G401 (cell line): ENCODE measurements at regions not wholly inside any gene's neighbourhood (a gene's known extent, or its start where the extent isn't known, plus 50 kb on each side); places are given as distances from the start of the nearest gene placed in this dataset.

Experiments
- DNase-seq: peaks from one replicate; pipeline ENCODE4 v3.0.0-alpha.2; 2015; ENCODE audit warnings: low spot score
- in situ Hi-C: cut with HindIII; loops from 2 replicates; pipeline ENCODE4 v1.10.0; 2016; ENCODE audit warnings: low sequenced_read_pairs, mixed read lengths

GRCh38 chr6:15962449-15962764 is 166.5 kb upstream of the MYLIP start:
- no peak for DNase-seq
- in situ Hi-C loops, result no loop called here

- in situ Hi-C loops, result no loop called here
- DNase-seq, result no peak
Observed at GRCh38 chr6:15961635-15962448, 167.0 kb upstream of the MYLIP start.

- in situ Hi-C loops, result no loop called here
- no peak for DNase-seq
Observed at GRCh38 chr6:15960740-15961634, 167.9 kb upstream of the MYLIP start.

- in situ Hi-C loops, result no loop called here
- no peak for DNase-seq
Observed at GRCh38 chr6:15957655-15958169, 171.2 kb upstream of the MYLIP start.

- no peak for DNase-seq
Observed at GRCh38 chr6:15956205-15957106, 172.4 kb upstream of the MYLIP start.

GRCh38 chr6:15955484-15955883 is 173.4 kb upstream of the MYLIP start:
- in situ Hi-C loops, result no loop called here
- no peak for DNase-seq

More at GRCh38 chr6:15956205-15957106, 172.4 kb upstream of the MYLIP start:
- in situ Hi-C loops, result no loop called here

GRCh38 chr6:15953152-15953880 is 175.6 kb upstream of the MYLIP start:
- in situ Hi-C loops, result no loop called here
- DNase-seq, result no peak

GRCh38 chr6:15952231-15953151 is 176.4 kb upstream of the MYLIP start:
- in situ Hi-C loops, result no loop called here
- DNase-seq, result no peak

- DNase-seq, result no peak
- in situ Hi-C loops, result no loop called here
Observed at GRCh38 chr6:15950962-15951569, 177.8 kb upstream of the MYLIP start.

- in situ Hi-C loops, result no loop called here
- no peak for DNase-seq
Observed at GRCh38 chr6:15949982-15950381, 178.9 kb upstream of the MYLIP start.

- DNase-seq, result no peak
- in situ Hi-C loops, result no loop called here
Observed at GRCh38 chr6:15948930-15949900, 179.7 kb upstream of the MYLIP start.

- in situ Hi-C loops, result no loop called here
- no peak for DNase-seq
Observed at GRCh38 chr6:15947923-15948322, 181.0 kb upstream of the MYLIP start.

- in situ Hi-C loops, result no loop called here
- no peak for DNase-seq
Observed at GRCh38 chr6:15947436-15947835, 181.4 kb upstream of the MYLIP start.

GRCh38 chr6:15946701-15947385 is 182.0 kb upstream of the MYLIP start:
- DNase-seq, result peak; percentile 86
- in situ Hi-C loops, result no loop called here

GRCh38 chr6:15945593-15946159 is 183.2 kb upstream of the MYLIP start:
- DNase-seq, result no peak
- in situ Hi-C loops, result no loop called here
